IMR-90 (cell line): ENCODE measurements at regions not wholly inside any gene's neighbourhood (a gene's known extent, or its start where the extent isn't known, plus 50 kb on each side); places are given as distances from the start of the nearest gene placed in this dataset.

Experiments
- ATAC-seq: fragments of 200-7000 bp; cut with Tn5 transposase; 2 replicates; pipeline ENCODE4 v1.9.1; 2020; ENCODE audit warnings: low read depth, mild to moderate bottlenecking, moderate library complexity
- BruUV-seq: library from RNA; stranded (reverse); fragments of 400-500 nt; replicated peaks from 2 replicates; lab custom pipeline; 2021; lab: Mats Ljungman, UMichigan
- CTCF ChIA-PET: fragments of 300-600 bp; formaldehyde crosslinking; extraction: SDS; loops from one replicate; lab custom pipeline; 2021; ENCODE audit warnings: antibody characterized with exemption; lab: Yijun Ruan, JAX
- POLR2A ChIA-PET: fragments of 300-600 bp; sonication (Branson Sonifier 250); formaldehyde crosslinking; loops from one replicate; lab custom pipeline; 2022; ENCODE audit warnings: antibody characterized with exemption; ENCODE audit not compliant: unreplicated experiment; lab: Charles Lee
- DNase-seq: peaks from one replicate; pipeline ENCODE4 v3.0.0; 2013
- H2AFZ ChIP-seq: replicated peaks from 2 replicates; pipeline ENCODE3; 2013; ENCODE audit warnings: low read length, mild to moderate bottlenecking; ENCODE audit not compliant: poor library complexity
- H2AK5ac ChIP-seq: 2 replicates; pipeline ENCODE4 v1.6.1; 2013; ENCODE audit warnings: low read depth, low read length, inconsistent platforms
- H2AK9ac ChIP-seq: replicated peaks from 2 replicates; pipeline ENCODE3; 2013; ENCODE audit warnings: mild to moderate bottlenecking, low read depth, low read length, moderate library complexity; ENCODE audit not compliant: poor library complexity
- H2BK120ac ChIP-seq: 2 replicates; pipeline ENCODE4 v1.6.1; 2013; ENCODE audit warnings: low read depth, low read length, inconsistent platforms
- H2BK15ac ChIP-seq: 3 replicates; pipeline ENCODE4 v1.6.1; 2013; ENCODE audit warnings: low read depth, low read length, inconsistent platforms
- H2BK20ac ChIP-seq: 2 replicates; pipeline ENCODE4 v1.6.1; 2013; ENCODE audit warnings: low read depth, mild to moderate bottlenecking, inconsistent platforms, low read length, moderate library complexity
- H2BK5ac ChIP-seq: 2 replicates; pipeline ENCODE4 v1.6.1; 2013; ENCODE audit warnings: mild to moderate bottlenecking, low read depth, low read length, inconsistent platforms; ENCODE audit not compliant: poor library complexity, severe bottlenecking
- H3K14ac ChIP-seq: replicated peaks from 2 replicates; pipeline ENCODE4 v1.6.1; 2013; ENCODE audit warnings: low read depth, low read length, inconsistent platforms
- H3K18ac ChIP-seq: 2 replicates; pipeline ENCODE4 v1.6.1; 2013; ENCODE audit warnings: low read depth, low read length, control low read depth
- H3K23ac ChIP-seq: 2 replicates; pipeline ENCODE4 v1.6.1; 2013; ENCODE audit warnings: low read depth, low read length, inconsistent platforms
- H3K27ac ChIP-seq: 2 replicates; pipeline ENCODE4 v1.5.1; 2013; ENCODE audit warnings: mild to moderate bottlenecking, control low read depth, low read length; ENCODE audit not compliant: insufficient read depth
- H3K27me3 ChIP-seq: 2 replicates; pipeline ENCODE4 v1.6.1; 2013; ENCODE audit warnings: low read length; ENCODE audit not compliant: control insufficient read depth, insufficient read depth
- H3K36me3 ChIP-seq: 2 replicates; pipeline ENCODE4 v1.6.1; 2013; ENCODE audit warnings: low read length, mixed read lengths; ENCODE audit not compliant: control insufficient read depth, insufficient read depth
- H3K4ac ChIP-seq: 2 replicates; pipeline ENCODE4 v1.6.1; 2013; ENCODE audit warnings: low read depth, low read length, inconsistent platforms
- H3K4me1 ChIP-seq: 2 replicates; pipeline ENCODE4 v1.6.1; 2013; ENCODE audit warnings: low read length, mixed read lengths; ENCODE audit not compliant: control insufficient read depth, insufficient read depth
- H3K4me2 ChIP-seq: 2 replicates; pipeline ENCODE4 v1.6.1; 2013; ENCODE audit warnings: low read depth, mild to moderate bottlenecking, control low read depth, low read length, moderate library complexity
- H3K4me3 ChIP-seq: 2 replicates; pipeline ENCODE4 v1.5.1; 2013; ENCODE audit warnings: low read depth, mild to moderate bottlenecking, control low read depth, low read length, moderate library complexity; ENCODE audit not compliant: insufficient read depth
- H3K56ac ChIP-seq: 2 replicates; pipeline ENCODE4 v1.6.1; 2013; ENCODE audit warnings: low read length, inconsistent platforms; ENCODE audit not compliant: insufficient read depth; ENCODE audit errors: extremely low read depth
- H3K79me1 ChIP-seq, 2 experiments: 2 replicates each; pipeline ENCODE4 v1.6.1; 2013; ENCODE audit warnings: low read length in 2 of 2, inconsistent platforms in 1 of 2, low read depth in 1 of 2
- H3K9ac ChIP-seq: 2 replicates; pipeline ENCODE4 v1.6.1; 2013; ENCODE audit warnings: low read depth, low read length, control low read depth
- H3K9me1 ChIP-seq: 2 replicates; pipeline ENCODE4 v1.6.1; 2013; ENCODE audit warnings: low read length, inconsistent platforms; ENCODE audit not compliant: insufficient read depth
- H3K9me3 ChIP-seq: 2 replicates; pipeline ENCODE4 v1.6.1; 2013; ENCODE audit warnings: low read length; ENCODE audit not compliant: control insufficient read depth, insufficient read depth
- H4K20me1 ChIP-seq: 2 replicates; pipeline ENCODE4 v1.6.1; 2013; ENCODE audit warnings: low read length, inconsistent platforms; ENCODE audit not compliant: insufficient read depth
- H4K5ac ChIP-seq: 2 replicates; pipeline ENCODE4 v1.6.1; 2013; ENCODE audit warnings: mild to moderate bottlenecking, low read depth, low read length, control low read depth
- H4K8ac ChIP-seq, 2 experiments: 2 replicates each; pipeline ENCODE4 v1.6.1; 2013; ENCODE audit warnings: low read depth in 2 of 2, low read length in 2 of 2, control low read depth in 1 of 2, inconsistent platforms in 1 of 2
- H4K91ac ChIP-seq: 2 replicates; pipeline ENCODE4 v1.6.1; 2013; ENCODE audit warnings: low read depth, low read length, inconsistent platforms; ENCODE audit not compliant: insufficient read depth
- BHLHE40 ChIP-seq: fragments of 150-350 bp; IDR thresholded peaks from 2 replicates; pipeline ENCODE4 v1.6.1; 2016; ENCODE audit warnings: mild to moderate bottlenecking, low read depth, low read length
- CEBPB ChIP-seq: IDR thresholded peaks from 2 replicates; pipeline ENCODE4 v1.6.1; 2012; ENCODE audit warnings: low read depth, low read length, improper control_type of control experiment
- CHD1 ChIP-seq: IDR thresholded peaks from 2 replicates; pipeline ENCODE4 v1.6.1; 2012; ENCODE audit warnings: low read depth, low read length, improper control_type of control experiment
- CTCF ChIP-seq: conservative IDR thresholded peaks from 2 replicates; pipeline ENCODE4 v1.5.1; 2012; ENCODE audit warnings: mild to moderate bottlenecking, low read depth, low read length, improper control_type of control experiment
- ELK1 ChIP-seq: fragments of 150-350 bp; IDR thresholded peaks from 2 replicates; pipeline ENCODE4 v1.6.1; 2016; ENCODE audit warnings: low read depth, mild to moderate bottlenecking, low read length, moderate library complexity, borderline replicate concordance
- MAFK ChIP-seq: IDR thresholded peaks from 2 replicates; pipeline ENCODE4 v1.6.1; 2012; ENCODE audit warnings: low read depth, low read length, improper control_type of control experiment
- RAD21 ChIP-seq: IDR thresholded peaks from 2 replicates; pipeline ENCODE4 v1.6.1; 2012; ENCODE audit warnings: low read length, improper control_type of control experiment
- RFX5 ChIP-seq: IDR thresholded peaks from 2 replicates; pipeline ENCODE4 v1.8.0; 2012; ENCODE audit warnings: low read depth, mild to moderate bottlenecking, low read length, moderate library complexity
- USF2 ChIP-seq: fragments of 150-350 bp; IDR thresholded peaks from 2 replicates; pipeline ENCODE4 v1.6.1; 2017; ENCODE audit warnings: mild to moderate bottlenecking, antibody characterized with exemption, low read length, low read depth
- WGBS, 2 experiments: methylation state at CpG; one replicate each; pipeline versions ENCODE4 v1.1.5 to v1.1.7; 2013; ENCODE audit warnings: missing lambda C conversion rate in 2 of 2; ENCODE audit not compliant: insufficient read length in 1 of 2; ENCODE audit errors: extremely low coverage in 2 of 2; 5-methylcytosine and 5-hydroxymethylcytosine counted together
- dilution Hi-C: fragments of 300-500 bp; cut with HindIII; formaldehyde crosslinking; loops from one replicate; pipeline ENCODE4 v1.14.3; 2018; ENCODE audit warnings: low sequenced_read_pairs; ENCODE audit not compliant: unreplicated experiment
- in situ Hi-C: fragments of 300-500 bp; cut with MboI; formaldehyde crosslinking; loops from 3 replicates; pipeline ENCODE4 v1.14.3; 2019; ENCODE audit warnings: low sequenced_read_pairs, inconsistent platforms, mixed read lengths
- intact Hi-C: fragments of 100-400 bp; cut with micrococcal nuclease; formaldehyde crosslinking; loops from 2 replicates; pipeline ENCODE4 v1.10.0; 2022

DNA sequence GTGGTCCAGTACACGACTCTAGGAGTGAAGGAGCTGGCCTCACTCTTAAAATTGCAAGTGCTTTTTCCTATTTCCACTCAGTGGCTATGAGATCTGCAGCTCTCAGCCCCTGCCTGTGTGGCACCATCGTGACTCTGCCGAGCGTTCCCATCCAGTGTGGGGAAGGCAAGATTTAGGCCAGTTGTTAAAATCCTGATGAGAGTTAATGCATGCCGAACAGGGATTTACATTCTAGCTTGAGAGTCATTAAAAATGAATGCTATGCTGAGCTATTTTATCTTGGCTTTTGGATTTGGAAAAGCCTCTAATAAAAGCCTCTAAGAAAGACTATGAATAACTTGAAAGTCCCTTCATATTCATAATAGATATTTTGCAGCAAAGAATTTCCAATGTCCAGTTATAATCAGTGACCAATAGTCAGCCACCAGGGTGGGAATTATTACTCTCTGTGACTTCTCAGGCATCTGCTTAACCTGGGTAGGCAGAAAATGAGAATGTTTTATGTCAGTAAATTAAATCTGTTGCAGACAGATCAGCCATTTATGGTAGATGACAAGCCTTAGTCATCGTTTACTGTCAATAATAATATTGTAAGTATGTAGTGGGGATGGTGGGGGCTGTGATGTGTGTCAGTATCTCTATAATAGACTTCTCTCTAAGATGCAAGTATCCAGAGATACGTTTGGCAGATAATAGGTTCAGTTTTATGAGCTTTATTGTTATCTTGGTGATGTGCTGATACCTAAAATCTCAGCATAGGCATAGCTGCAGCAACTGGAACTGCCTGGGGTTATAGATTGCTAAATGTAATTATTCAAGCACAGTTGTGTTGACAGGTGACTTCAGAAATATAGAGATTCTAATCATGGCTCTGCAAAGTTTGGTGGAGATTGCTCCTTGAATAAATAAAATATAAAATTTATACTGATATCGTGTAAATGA lies 207.8 kb downstream of the SOCS6 start:
- Histone ChIP-seq H3K79me1 (no peaks in the 10 kb centered on the region), H2AK5ac (no peak overlapping the region), H3K36me3 (no peaks in the 10 kb centered on the region), H3K27ac (no peak overlapping the region), H3K27me3 (no peaks in the 10 kb centered on the region; the same call in 1 of the 2 replicates), H3K4me3 (no peak overlapping the region), H3K4me2 (no peak overlapping the region), H3K14ac (no peak overlapping the region), H3K18ac (no peak overlapping the region), H2BK120ac (no peak overlapping the region), H4K91ac (no peak overlapping the region), H3K56ac (no peak overlapping the region), H2BK5ac (no peak overlapping the region), H2BK15ac (no peak overlapping the region), H4K8ac (no peak overlapping the region), H4K20me1 (no peaks in the 10 kb centered on the region), H3K9me3 (no peaks in the 10 kb centered on the region), H2AK9ac (no peak overlapping the region), H2BK20ac (no peak overlapping the region), H3K9me1 (no peaks in the 10 kb centered on the region), H3K4me1 (no peaks in the 10 kb centered on the region), H2AFZ (no peak overlapping the region), H3K4ac (no peak overlapping the region), H4K5ac (no peak overlapping the region), H3K9ac (no peak overlapping the region), H3K23ac (no peak overlapping the region)
- TF ChIP-seq MAFK: no peak
- TF ChIP-seq USF2: no peak
- no peak for TF ChIP-seq BHLHE40
- no peak for TF ChIP-seq RAD21
- TF ChIP-seq RFX5: no peak
- TF ChIP-seq CTCF: no peak
- TF ChIP-seq CEBPB: no peak
- no peak for TF ChIP-seq CHD1
- TF ChIP-seq ELK1: no peak
- in situ Hi-C loops: no loop called here
- dilution Hi-C loops: no loop called here
- POLR2A ChIA-PET: no interaction called here
- DNase-seq (no peak), ATAC-seq (no peak)
- intact Hi-C loops: no loop called here
- no TSS peak for BruUV-seq
- CTCF ChIA-PET: no interaction called here
- no CpG with 5 or more reads among the region's 8 CpGs for WGBS, 2 experiments
